Neuronal stem cell (in vitro differentiated cells): ENCODE measurements at regions not wholly inside any gene's neighbourhood (a gene's known extent, or its start where the extent isn't known, plus 50 kb on each side); places are given as distances from the start of the nearest gene placed in this dataset.
"Not testable (repeated sequence)": the region's sequence is repeated elsewhere in the genome, so short reads cannot be mapped to it uniquely, and the experiment has no call there.

Experiments
- DNase-seq: peaks from one replicate; pipeline ENCODE4 v3.0.0-alpha.2; 2013; ENCODE audit warnings: low spot score
- H2AFZ ChIP-seq: one replicate; pipeline ENCODE4 v1.6.1; 2013; ENCODE audit warnings: mild to moderate bottlenecking, low read length, inconsistent platforms
- H2AK5ac ChIP-seq: 2 replicates; pipeline ENCODE4 v1.6.1; 2013; ENCODE audit warnings: low read depth, mild to moderate bottlenecking, inconsistent platforms, low read length, moderate library complexity, mixed read lengths
- H2BK120ac ChIP-seq: 2 replicates; pipeline ENCODE4 v1.6.1; 2013; ENCODE audit warnings: low read depth, mild to moderate bottlenecking, inconsistent platforms, low read length, moderate library complexity, mixed read lengths
- H2BK12ac ChIP-seq: one replicate; pipeline ENCODE4 v1.6.1; 2013; ENCODE audit warnings: low read length, inconsistent platforms
- H2BK15ac ChIP-seq: 2 replicates; pipeline ENCODE4 v1.6.1; 2013; ENCODE audit warnings: mild to moderate bottlenecking, low read length, inconsistent platforms, mixed read lengths
- H2BK5ac ChIP-seq: one replicate; pipeline ENCODE4 v1.6.1; 2013; ENCODE audit warnings: inconsistent platforms, mild to moderate bottlenecking, low read length, moderate library complexity
- H3K14ac ChIP-seq: one replicate; pipeline ENCODE4 v1.6.1; 2013; ENCODE audit warnings: low read length, inconsistent platforms
- H3K18ac ChIP-seq: 2 replicates; pipeline ENCODE4 v1.6.1; 2013; ENCODE audit warnings: low read length, inconsistent platforms
- H3K23ac ChIP-seq: 2 replicates; pipeline ENCODE4 v1.6.1; 2013; ENCODE audit warnings: low read depth, mild to moderate bottlenecking, mixed read lengths, low read length, inconsistent platforms; ENCODE audit not compliant: poor library complexity
- H3K27ac ChIP-seq: replicated peaks from 3 replicates; pipeline ENCODE4 v1.5.1; 2013; ENCODE audit warnings: low read length, inconsistent platforms
- H3K27me3 ChIP-seq, 3 experiments: 2 replicates each; pipeline ENCODE4 v1.6.1; 2013; ENCODE audit warnings: low read length in 3 of 3, mild to moderate bottlenecking in 2 of 3, inconsistent platforms in 1 of 3, low read depth in 1 of 3, mixed read lengths in 1 of 3, moderate library complexity in 1 of 3; ENCODE audit not compliant: control insufficient read depth in 3 of 3, insufficient read depth in 3 of 3
- H3K36me3 ChIP-seq, 2 donors: replicated peaks in 1 of 2; 2 replicates each; pipeline ENCODE4 v1.6.1; 2013; ENCODE audit warnings: low read length in 2 of 2; ENCODE audit not compliant: control insufficient read depth in 2 of 2, insufficient read depth in 2 of 2
- H3K4ac ChIP-seq: 2 replicates; pipeline ENCODE4 v1.6.1; 2013; ENCODE audit warnings: inconsistent platforms, mild to moderate bottlenecking, low read length, moderate library complexity
- H3K4me1 ChIP-seq, 2 donors: 1 replicate in 1 of 2; 2 replicates in 1 of 2; pipeline ENCODE4 v1.6.1; 2013; ENCODE audit warnings: low read length in 2 of 2, low read depth in 1 of 2; ENCODE audit not compliant: control insufficient read depth in 2 of 2, insufficient read depth in 1 of 2
- H3K4me2 ChIP-seq: one replicate; pipeline ENCODE4 v1.6.1; 2013; ENCODE audit warnings: mild to moderate bottlenecking, low read length, inconsistent platforms; ENCODE audit not compliant: insufficient read depth, poor library complexity, severe bottlenecking
- H3K4me3 ChIP-seq, 2 donors: 2 replicates each; pipeline ENCODE4 v1.5.1; 2013; ENCODE audit warnings: low read length in 2 of 2, mild to moderate bottlenecking in 2 of 2, inconsistent platforms in 1 of 2, moderate library complexity in 1 of 2
- H3K79me1 ChIP-seq: one replicate; pipeline ENCODE4 v1.6.1; 2013; ENCODE audit warnings: low read depth, mild to moderate bottlenecking, inconsistent platforms, low read length, moderate library complexity
- H3K9ac ChIP-seq: one replicate; pipeline ENCODE4 v1.6.1; 2013; ENCODE audit warnings: mild to moderate bottlenecking, low read depth, low read length, inconsistent platforms; ENCODE audit not compliant: poor library complexity
- H3K9me3 ChIP-seq, 2 donors: replicated peaks in 1 of 2; 2 replicates each; pipeline versions ENCODE3 to v1.6.1; 2013; ENCODE audit warnings: low read length in 2 of 2, mild to moderate bottlenecking in 2 of 2, inconsistent platforms in 1 of 2, low read depth in 1 of 2, mixed read lengths in 1 of 2, moderate library complexity in 1 of 2; ENCODE audit not compliant: control insufficient read depth in 2 of 2, insufficient read depth in 1 of 2
- H4K8ac ChIP-seq: one replicate; pipeline ENCODE4 v1.6.1; 2013; ENCODE audit warnings: low read depth, mild to moderate bottlenecking, inconsistent platforms, low read length, moderate library complexity
- H4K91ac ChIP-seq: one replicate; pipeline ENCODE4 v1.6.1; 2013; ENCODE audit warnings: low read length, low read depth, mild to moderate bottlenecking, inconsistent platforms; ENCODE audit not compliant: poor library complexity
- WGBS, 2 donors: extraction: QIAGEN DNeasy Blood & Tissue Kit; methylation state at CpG; one replicate each; pipeline ENCODE4 v1.1.7; 2013; ENCODE audit warnings: missing lambda C conversion rate in 2 of 2, mixed read lengths in 1 of 2; ENCODE audit not compliant: insufficient read length in 2 of 2, insufficient replicate concordance in 1 of 2; ENCODE audit errors: extremely low coverage in 2 of 2; 5-methylcytosine and 5-hydroxymethylcytosine counted together

GRCh38 chr16:10326647-10327046 is 59.2 kb upstream of the ATF7IP2 start:
- Histone ChIP-seq H2AK5ac (no peak overlapping the region), H2AFZ (no peak overlapping the region), H3K27ac (no peak overlapping the region), H3K4ac (no peak overlapping the region), H2BK5ac (no peak overlapping the region), H4K91ac (no peak overlapping the region), H3K18ac (no peak overlapping the region), H4K8ac (no peak overlapping the region), H3K79me1 (no peaks in the 10 kb centered on the region), H3K14ac (no peak overlapping the region), H3K9ac (no peak overlapping the region), H3K23ac (no peak overlapping the region), H2BK120ac (no peak overlapping the region), H3K4me2 (no peak overlapping the region), H3K9me3 (no peaks in the 10 kb centered on the region), H3K36me3 (no peaks in the 10 kb centered on the region), H2BK12ac (no peak overlapping the region), H3K4me3 (no peak overlapping the region), H2BK15ac (no peak overlapping the region), H3K4me1 (peaks cover 0 to 1% of the 10 kb centered on the region in 2 donors), H3K27me3 (no peaks in the 10 kb centered on the region)
- DNase-seq: no peak
- WGBS, 2 donors: no CpG with 5 or more reads among the region's 5 CpGs

- no CpG with 5 or more reads among the region's 5 CpGs for WGBS, 2 donors
- not testable (repeated sequence) for H3K36me3 ChIP-seq, H2BK12ac ChIP-seq, H2AK5ac ChIP-seq, H4K8ac ChIP-seq, H3K27ac ChIP-seq, H2AFZ ChIP-seq, H3K23ac ChIP-seq, H3K4me3 ChIP-seq, H3K9me3 ChIP-seq, H3K18ac ChIP-seq, H3K14ac ChIP-seq, H3K27me3 ChIP-seq, H2BK5ac ChIP-seq, H3K79me1 ChIP-seq, H2BK15ac ChIP-seq, H4K91ac ChIP-seq, H3K4ac ChIP-seq, H2BK120ac ChIP-seq, H3K4me1 ChIP-seq, H3K4me2 ChIP-seq, DNase-seq, H3K9ac ChIP-seq
Measured at GRCh38 chr16:10328291-10328690, 57.6 kb upstream of the ATF7IP2 start.

- Histone ChIP-seq H3K4me2 (no peak overlapping the region), H3K23ac (no peak overlapping the region), H3K4me1 (peaks cover 5 to 6% of the 10 kb centered on the region in 2 donors), H3K14ac (no peak overlapping the region), H3K4ac (no peak overlapping the region), H3K27ac (no peak overlapping the region), H3K9ac (no peak overlapping the region), H3K79me1 (no peaks in the 10 kb centered on the region), H2AK5ac (no peak overlapping the region), H3K4me3 (no peak overlapping the region), H2BK5ac (no peak overlapping the region), H3K27me3 (no peaks in the 10 kb centered on the region), H2BK120ac (no peak overlapping the region), H2BK12ac (no peak overlapping the region), H4K8ac (no peak overlapping the region), H4K91ac (no peak overlapping the region), H3K9me3 (no peaks in the 10 kb centered on the region), H3K36me3 (no peaks in the 10 kb centered on the region), H2BK15ac (no peak overlapping the region), H2AFZ (no peak overlapping the region), H3K18ac (no peak overlapping the region)
- no peak for DNase-seq
Measured at GRCh38 chr16:10332241-10332640, 53.6 kb upstream of the ATF7IP2 start.

GRCh38 chr16:10332775-10333174 is 53.1 kb upstream of the ATF7IP2 start:
- Histone ChIP-seq H2BK5ac (no peak overlapping the region), H4K91ac (no peak overlapping the region), H3K9me3 (no peaks in the 10 kb centered on the region), H3K4me1 (peaks cover 5 to 6% of the 10 kb centered on the region in 2 donors), H2AK5ac (no peak overlapping the region), H2AFZ (no peak overlapping the region), H3K18ac (no peak overlapping the region), H3K79me1 (no peaks in the 10 kb centered on the region), H4K8ac (no peak overlapping the region), H3K4me3 (no peak overlapping the region), H2BK15ac (no peak overlapping the region), H3K27ac (no peak overlapping the region), H3K9ac (no peak overlapping the region), H3K36me3 (no peaks in the 10 kb centered on the region), H3K4me2 (no peak overlapping the region), H3K14ac (no peak overlapping the region), H3K23ac (no peak overlapping the region), H2BK12ac (no peak overlapping the region), H2BK120ac (no peak overlapping the region), H3K27me3 (no peaks in the 10 kb centered on the region), H3K4ac (no peak overlapping the region)
- WGBS, 2 donors: no CpG with 5 or more reads among the region's 7 CpGs
- DNase-seq: no peak
